ENCODE measurements at regions not wholly inside any gene's neighbourhood (a gene's known extent, or its start where the extent isn't known, plus 50 kb on each side); places are given as distances from the start of the nearest gene placed in this dataset.

- TF ChIP-seq CTCF (IDR thresholded peaks at IDR 0.05) (no peak), POLR2A (IDR thresholded peaks at IDR 0.05) (no peak)
Measured at GRCh38 chr20:46785958-46786357, 76.5 kb downstream of the SLC2A10 start.

Measured in body of pancreas (tissue), 4 donors.